KBM-7 (cell line): ENCODE measurements at regions not wholly inside any gene's neighbourhood (a gene's known extent, or its start where the extent isn't known, plus 50 kb on each side); places are given as distances from the start of the nearest gene placed in this dataset.

Experiments used
- DNase-seq: peaks from one replicate; pipeline ENCODE4 v3.0.0-alpha.2; 2015
- in situ Hi-C: fragments of 300-500 bp; cut with MboI; formaldehyde crosslinking; loops from 2 replicates; pipeline ENCODE4 v1.14.3; 2020; ENCODE audit warnings: low sequenced_read_pairs, low pct_unique_long_range_greater_than_20kb, mixed read lengths

GRCh38 chr4:60805500-60806313 is 394.4 kb upstream of the ADGRL3 start:
- DNase-seq: peak; percentile 27
- in situ Hi-C loops: no loop called here

GRCh38 chr4:60808726-60809485 is 391.2 kb upstream of the ADGRL3 start:
- no peak for DNase-seq
- in situ Hi-C loops: no loop called here

- in situ Hi-C loops: no loop called here
- DNase-seq: no peak
Observed at GRCh38 chr4:60809486-60809800, 390.7 kb upstream of the ADGRL3 start.

- in situ Hi-C loops: no loop called here
Observed at GRCh38 chr4:60812811-60813210, 387.3 kb upstream of the ADGRL3 start.

GRCh38 chr4:60814549-60814948 is 385.6 kb upstream of the ADGRL3 start:
- in situ Hi-C loops: no loop called here
- no peak for DNase-seq

More at GRCh38 chr4:60812811-60813210, 387.3 kb upstream of the ADGRL3 start:
- DNase-seq: no peak

- in situ Hi-C loops: no loop called here
Observed at GRCh38 chr4:60817609-60818008, 382.5 kb upstream of the ADGRL3 start.

GRCh38 chr4:60822986-60823385 is 377.1 kb upstream of the ADGRL3 start:
- in situ Hi-C loops: no loop called here
- DNase-seq: no peak

More at GRCh38 chr4:60817609-60818008, 382.5 kb upstream of the ADGRL3 start:
- no peak for DNase-seq

- in situ Hi-C loops: no loop called here
- no peak for DNase-seq
Observed at GRCh38 chr4:60840020-60840419, 360.1 kb upstream of the ADGRL3 start.

GRCh38 chr4:60846678-60847077 is 353.4 kb upstream of the ADGRL3 start:
- DNase-seq: no peak
- in situ Hi-C loops: no loop called here

- in situ Hi-C loops: no loop called here
- DNase-seq: no peak
Observed at GRCh38 chr4:60847614-60848013, 352.5 kb upstream of the ADGRL3 start.

- DNase-seq: no peak
- in situ Hi-C loops: no loop called here
Observed at GRCh38 chr4:60857130-60857753, 342.9 kb upstream of the ADGRL3 start.

GRCh38 chr4:60863442-60863841 is 336.7 kb upstream of the ADGRL3 start:
- in situ Hi-C loops: no loop called here

GRCh38 chr4:60865273-60865672 is 334.9 kb upstream of the ADGRL3 start:
- DNase-seq: no peak
- in situ Hi-C loops: no loop called here

More at GRCh38 chr4:60863442-60863841, 336.7 kb upstream of the ADGRL3 start:
- DNase-seq: no peak

GRCh38 chr4:60868232-60868960 is 331.7 kb upstream of the ADGRL3 start:
- no peak for DNase-seq
- in situ Hi-C loops: no loop called here

- no peak for DNase-seq
- in situ Hi-C loops: no loop called here
Observed at GRCh38 chr4:60879135-60879701, 320.9 kb upstream of the ADGRL3 start.

- DNase-seq: no peak
Observed at GRCh38 chr4:60884587-60884986, 315.5 kb upstream of the ADGRL3 start.

GRCh38 chr4:60885011-60885410 is 315.1 kb upstream of the ADGRL3 start:
- no peak for DNase-seq
- in situ Hi-C loops: no loop called here

More at GRCh38 chr4:60884587-60884986, 315.5 kb upstream of the ADGRL3 start:
- in situ Hi-C loops: no loop called here

GRCh38 chr4:60890743-60891142 is 309.4 kb upstream of the ADGRL3 start:
- in situ Hi-C loops: no loop called here
- DNase-seq: no peak

- in situ Hi-C loops: no loop called here
- DNase-seq: no peak
Observed at GRCh38 chr4:60891947-60892346, 308.2 kb upstream of the ADGRL3 start.
